GM19463 (cell line): ENCODE measurements at regions not wholly inside any gene's neighbourhood (a gene's known extent, or its start where the extent isn't known, plus 50 kb on each side); places are given as distances from the start of the nearest gene placed in this dataset.

Experiments used
- ATAC-seq: cut with Tn5 transposase; IDR thresholded peaks from one replicate; pipeline ENCODE4 v1.9.1; 2021; ENCODE audit warnings: mild to moderate bottlenecking, moderate library complexity; ENCODE audit not compliant: unreplicated experiment

GRCh38 chr3:194003114-194004057 is 132.6 kb upstream of the HES1 start:
- ATAC-seq = peak; percentile 79

DNA sequence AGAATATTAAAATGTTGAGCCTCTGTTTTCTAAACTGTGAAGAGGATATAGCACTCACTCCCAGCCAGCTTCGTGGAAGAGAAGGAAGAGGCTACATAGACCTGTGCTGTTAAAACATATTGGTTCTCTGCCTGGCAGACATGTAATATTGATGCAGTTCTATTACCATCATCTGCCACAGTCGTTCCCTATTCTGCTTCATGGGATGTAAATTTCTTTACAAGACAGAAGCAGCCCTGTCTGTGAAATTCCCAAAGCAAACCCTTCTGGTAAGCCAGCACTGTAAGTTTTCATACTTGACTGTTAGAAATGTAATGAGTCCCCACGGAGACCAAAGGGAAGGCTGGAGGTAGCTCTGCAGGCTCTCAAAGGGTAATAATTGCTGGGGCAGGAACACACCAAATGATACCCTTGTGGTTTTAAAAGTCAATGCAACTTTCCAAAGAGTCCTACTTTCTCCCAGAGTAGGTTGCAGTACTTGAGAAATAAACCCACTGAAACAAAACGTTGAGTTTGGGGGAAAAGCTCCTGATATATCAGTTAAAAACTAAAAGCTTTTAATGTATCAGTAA is 129.9 kb upstream of the HES1 start:
- no peak for ATAC-seq

- ATAC-seq = no peak
Observed at GRCh38 chr3:194007592-194008337, 128.2 kb upstream of the HES1 start.

DNA sequence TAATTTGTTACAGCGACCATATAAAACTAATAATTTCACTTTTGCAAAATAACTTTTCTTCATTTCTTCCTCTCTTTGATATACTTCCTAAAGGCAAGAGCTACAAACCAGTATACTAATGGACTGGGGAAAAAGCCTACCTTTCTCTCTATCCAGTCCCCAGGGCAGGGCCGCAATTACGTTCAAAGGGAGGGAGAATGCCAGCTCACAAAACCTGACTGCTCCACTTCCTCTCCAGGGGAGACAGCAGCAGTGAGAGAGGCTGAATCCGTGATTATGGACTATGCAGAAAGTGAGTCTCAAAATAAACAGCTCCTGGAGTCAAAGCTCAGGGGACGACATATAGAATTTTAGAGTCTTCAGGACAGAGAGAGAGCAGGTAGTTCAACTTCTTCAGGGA is 126.9 kb upstream of the HES1 start:
- ATAC-seq = no peak

GRCh38 chr3:194009892-194010533 is 125.9 kb upstream of the HES1 start:
- ATAC-seq = no peak

GRCh38 chr3:194011807-194012206 is 124.1 kb upstream of the HES1 start:
- ATAC-seq = no peak

GRCh38 chr3:194013928-194014327 is 122.0 kb upstream of the HES1 start:
- no peak for ATAC-seq

- no peak for ATAC-seq
Observed at GRCh38 chr3:194014756-194015155, 121.2 kb upstream of the HES1 start.

DNA sequence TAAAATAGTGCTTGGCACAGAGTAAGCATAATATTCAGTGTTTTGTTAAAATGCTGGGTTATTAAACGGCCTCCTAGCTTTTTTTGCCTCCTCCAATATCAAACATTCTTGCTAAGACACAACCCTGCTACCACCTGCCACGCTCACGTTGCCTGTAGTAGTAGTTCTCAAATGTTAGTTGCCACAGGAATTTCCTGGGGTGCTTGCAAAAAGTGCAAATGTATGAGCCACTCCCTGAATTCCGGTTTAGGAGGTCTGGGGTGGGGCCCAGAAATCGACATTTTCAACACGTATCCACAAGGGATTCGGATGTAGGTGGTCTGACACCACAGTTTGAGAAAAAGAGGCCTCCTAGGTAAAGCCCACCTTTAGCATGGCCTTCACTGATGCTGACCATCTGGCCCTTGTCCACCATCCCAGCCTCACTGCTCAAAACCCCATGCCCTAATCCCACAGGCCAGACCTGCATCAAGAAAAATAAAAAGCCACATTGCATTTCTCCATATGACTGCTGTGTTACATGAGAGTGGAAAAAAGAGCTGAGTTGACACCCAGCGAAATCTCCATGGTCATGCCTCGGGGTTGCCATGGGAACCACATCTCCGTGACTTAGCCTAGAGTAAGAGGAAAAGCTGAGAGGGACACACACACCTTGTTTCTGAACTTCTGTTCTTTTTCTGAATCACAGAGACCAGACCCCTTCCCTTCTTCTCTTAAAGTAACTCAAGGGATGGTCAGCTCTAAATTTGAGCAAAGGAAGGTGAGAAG is 116.4 kb upstream of the HES1 start:
- ATAC-seq = no peak

- ATAC-seq = no peak
Observed at GRCh38 chr3:194022052-194022451, 113.9 kb upstream of the HES1 start.

DNA sequence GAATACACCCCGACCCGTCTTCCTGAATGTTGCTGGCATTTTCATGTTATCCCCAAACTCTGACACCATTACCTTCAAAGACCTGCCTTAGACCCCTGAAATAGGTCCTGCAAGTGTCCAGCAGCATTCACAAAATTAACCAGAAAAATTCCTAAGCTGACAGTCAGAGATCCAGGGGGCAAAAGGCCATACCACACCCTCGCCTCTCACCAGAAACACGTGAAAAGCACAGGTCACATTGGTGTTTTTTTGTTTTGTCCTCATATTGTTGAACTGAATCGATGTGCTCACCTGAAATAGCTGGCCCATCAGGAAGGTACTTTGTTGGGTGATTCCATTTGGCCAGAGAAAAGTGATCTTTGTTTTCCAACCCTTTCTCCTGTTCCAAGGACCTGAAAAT is 113.1 kb upstream of the HES1 start:
- ATAC-seq = no peak

- no peak for ATAC-seq
Observed at GRCh38 chr3:194023501-194024280, 112.3 kb upstream of the HES1 start.

DNA sequence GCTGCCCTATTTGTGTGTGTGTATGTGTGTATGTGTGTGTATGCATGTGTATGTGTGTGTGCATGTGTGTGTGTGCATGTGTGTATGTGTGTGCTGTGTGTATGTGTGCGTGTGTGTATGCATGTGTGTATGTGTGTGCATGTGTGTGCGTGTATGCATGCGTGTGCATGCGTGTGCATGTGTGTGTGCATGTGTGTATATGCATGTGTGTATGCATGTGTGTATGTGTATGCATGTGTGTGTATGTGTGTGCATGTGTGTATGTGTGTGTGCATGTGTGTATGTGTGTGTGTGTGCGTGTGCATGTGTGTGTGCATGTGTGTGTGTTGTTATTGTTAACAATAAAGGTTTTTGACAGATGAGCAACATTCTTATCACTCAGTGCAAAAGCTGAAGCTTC is 110.8 kb upstream of the HES1 start:
- ATAC-seq = no peak

GRCh38 chr3:194025951-194026350 is 110.0 kb upstream of the HES1 start:
- no peak for ATAC-seq

GRCh38 chr3:194028434-194029004 is 107.4 kb upstream of the HES1 start:
- ATAC-seq = no peak

GRCh38 chr3:194029846-194030245 is 106.1 kb upstream of the HES1 start:
- no peak for ATAC-seq

GRCh38 chr3:194030372-194030771 is 105.6 kb upstream of the HES1 start:
- no peak for ATAC-seq

DNA sequence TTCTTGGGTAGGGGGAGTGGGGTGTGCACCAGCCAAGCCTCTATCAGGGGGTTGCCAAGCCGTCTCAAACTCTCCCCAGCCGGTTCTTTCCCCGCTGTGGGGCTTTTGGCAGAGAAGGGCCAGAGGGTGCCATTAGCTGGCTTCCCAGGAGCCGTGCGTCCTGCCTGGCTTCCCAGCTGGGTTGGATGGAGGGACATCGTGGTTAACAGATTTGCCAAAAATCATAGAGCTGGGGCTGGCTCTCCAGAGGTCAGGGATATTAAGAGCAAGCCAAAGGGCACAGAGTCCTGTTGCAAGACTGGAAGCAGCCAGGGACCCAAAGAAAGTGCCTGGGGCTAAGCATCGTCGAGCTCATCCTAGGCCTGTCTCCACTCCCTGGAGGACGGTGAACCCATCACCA is 104.6 kb upstream of the HES1 start:
- ATAC-seq = no peak

- no peak for ATAC-seq
Observed at GRCh38 chr3:194031867-194032635, 103.9 kb upstream of the HES1 start.
